ENCODE measurements at regions not wholly inside any gene's neighbourhood (a gene's known extent, or its start where the extent isn't known, plus 50 kb on each side); places are given as distances from the start of the nearest gene placed in this dataset.

- no peak for TF ChIP-seq POLR2AphosphoS5 (IDR thresholded peaks at IDR 0.05; ENCODE audit: low read depth, low read length)
- TF ChIP-seq, protein P1, sequence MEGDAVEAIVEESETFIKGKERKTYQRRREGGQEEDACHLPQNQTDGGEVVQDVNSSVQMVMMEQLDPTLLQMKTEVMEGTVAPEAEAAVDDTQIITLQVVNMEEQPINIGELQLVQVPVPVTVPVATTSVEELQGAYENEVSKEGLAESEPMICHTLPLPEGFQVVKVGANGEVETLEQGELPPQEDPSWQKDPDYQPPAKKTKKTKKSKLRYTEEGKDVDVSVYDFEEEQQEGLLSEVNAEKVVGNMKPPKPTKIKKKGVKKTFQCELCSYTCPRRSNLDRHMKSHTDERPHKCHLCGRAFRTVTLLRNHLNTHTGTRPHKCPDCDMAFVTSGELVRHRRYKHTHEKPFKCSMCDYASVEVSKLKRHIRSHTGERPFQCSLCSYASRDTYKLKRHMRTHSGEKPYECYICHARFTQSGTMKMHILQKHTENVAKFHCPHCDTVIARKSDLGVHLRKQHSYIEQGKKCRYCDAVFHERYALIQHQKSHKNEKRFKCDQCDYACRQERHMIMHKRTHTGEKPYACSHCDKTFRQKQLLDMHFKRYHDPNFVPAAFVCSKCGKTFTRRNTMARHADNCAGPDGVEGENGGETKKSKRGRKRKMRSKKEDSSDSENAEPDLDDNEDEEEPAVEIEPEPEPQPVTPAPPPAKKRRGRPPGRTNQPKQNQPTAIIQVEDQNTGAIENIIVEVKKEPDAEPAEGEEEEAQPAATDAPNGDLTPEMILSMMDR (IDR thresholded peaks at IDR 0.05), result no peak
- TF ChIP-seq, protein P2, sequence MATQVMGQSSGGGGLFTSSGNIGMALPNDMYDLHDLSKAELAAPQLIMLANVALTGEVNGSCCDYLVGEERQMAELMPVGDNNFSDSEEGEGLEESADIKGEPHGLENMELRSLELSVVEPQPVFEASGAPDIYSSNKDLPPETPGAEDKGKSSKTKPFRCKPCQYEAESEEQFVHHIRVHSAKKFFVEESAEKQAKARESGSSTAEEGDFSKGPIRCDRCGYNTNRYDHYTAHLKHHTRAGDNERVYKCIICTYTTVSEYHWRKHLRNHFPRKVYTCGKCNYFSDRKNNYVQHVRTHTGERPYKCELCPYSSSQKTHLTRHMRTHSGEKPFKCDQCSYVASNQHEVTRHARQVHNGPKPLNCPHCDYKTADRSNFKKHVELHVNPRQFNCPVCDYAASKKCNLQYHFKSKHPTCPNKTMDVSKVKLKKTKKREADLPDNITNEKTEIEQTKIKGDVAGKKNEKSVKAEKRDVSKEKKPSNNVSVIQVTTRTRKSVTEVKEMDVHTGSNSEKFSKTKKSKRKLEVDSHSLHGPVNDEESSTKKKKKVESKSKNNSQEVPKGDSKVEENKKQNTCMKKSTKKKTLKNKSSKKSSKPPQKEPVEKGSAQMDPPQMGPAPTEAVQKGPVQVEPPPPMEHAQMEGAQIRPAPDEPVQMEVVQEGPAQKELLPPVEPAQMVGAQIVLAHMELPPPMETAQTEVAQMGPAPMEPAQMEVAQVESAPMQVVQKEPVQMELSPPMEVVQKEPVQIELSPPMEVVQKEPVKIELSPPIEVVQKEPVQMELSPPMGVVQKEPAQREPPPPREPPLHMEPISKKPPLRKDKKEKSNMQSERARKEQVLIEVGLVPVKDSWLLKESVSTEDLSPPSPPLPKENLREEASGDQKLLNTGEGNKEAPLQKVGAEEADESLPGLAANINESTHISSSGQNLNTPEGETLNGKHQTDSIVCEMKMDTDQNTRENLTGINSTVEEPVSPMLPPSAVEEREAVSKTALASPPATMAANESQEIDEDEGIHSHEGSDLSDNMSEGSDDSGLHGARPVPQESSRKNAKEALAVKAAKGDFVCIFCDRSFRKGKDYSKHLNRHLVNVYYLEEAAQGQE (IDR thresholded peaks at IDR 0.05; ENCODE audit: insufficient read depth in 1 of 2, low read depth in 2 of 2, low read length in 1 of 2), result no peak
Observed at GRCh38 chr2:136439064-136439676, 321.2 kb upstream of the CXCR4 start.
